Spinal cord (tissue), 9 donors: ENCODE measurements at regions not wholly inside any gene's neighbourhood (a gene's known extent, or its start where the extent isn't known, plus 50 kb on each side); places are given as distances from the start of the nearest gene placed in this dataset.
A peak's percentile ranks its signal among the peaks of the same experiment; 100 is the strongest.

Experiments used
- DNase-seq, 6 donors: peaks; one replicate each; pipeline versions ENCODE4 v3.0.0 to v3.0.0-alpha.2; 2013 to 2015; ENCODE audit warnings: low spot score in 6 of 6, low read depth in 4 of 6
- H3K27ac ChIP-seq: one replicate; pipeline ENCODE4 v1.5.1; 2013; ENCODE audit warnings: low read depth, low read length, control low read depth
- H3K27me3 ChIP-seq: one replicate; pipeline ENCODE4 v1.6.1; 2013; ENCODE audit warnings: low read length; ENCODE audit not compliant: control insufficient read depth, insufficient read depth
- H3K36me3 ChIP-seq: one replicate; pipeline ENCODE4 v1.6.1; 2013; ENCODE audit warnings: low read length; ENCODE audit not compliant: control insufficient read depth, insufficient read depth
- H3K4me1 ChIP-seq: one replicate; pipeline ENCODE4 v1.6.1; 2013; ENCODE audit warnings: low read length; ENCODE audit not compliant: control insufficient read depth, insufficient read depth
- H3K4me3 ChIP-seq: one replicate; pipeline ENCODE4 v1.5.1; 2013; ENCODE audit warnings: low read depth, low read length, control low read depth
- H3K9me3 ChIP-seq: one replicate; pipeline ENCODE4 v1.6.1; 2013; ENCODE audit warnings: low read length; ENCODE audit not compliant: control insufficient read depth, insufficient read depth
- WGBS: methylation state at CpG from one replicate; pipeline ENCODE4 v1.1.5; 2013; ENCODE audit warnings: missing lambda C conversion rate; ENCODE audit not compliant: insufficient coverage; 5-methylcytosine and 5-hydroxymethylcytosine counted together
- donor health status: healthy.

DNA sequence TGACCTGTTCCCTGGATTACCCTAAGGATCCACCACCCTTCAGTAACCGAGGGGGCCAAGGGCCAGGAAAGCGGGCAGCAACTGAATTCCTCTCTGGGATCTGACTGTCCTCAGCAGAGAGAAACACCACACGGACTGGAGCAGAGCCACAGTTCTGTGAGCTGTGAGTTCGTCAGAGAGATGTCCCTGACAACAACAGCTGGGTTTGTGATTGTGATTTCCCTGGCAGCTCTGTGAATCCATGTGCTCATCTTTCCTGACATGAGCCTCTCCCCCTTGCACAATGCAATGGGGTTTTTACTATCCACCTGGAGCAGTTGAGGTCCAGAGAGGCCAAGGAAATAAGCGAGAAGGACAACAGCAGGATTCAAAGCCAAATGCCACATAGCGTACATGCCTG is 69.4 kb upstream of the AMPD3 start:
- Histone ChIP-seq H3K27me3 (no peaks in the 10 kb centered on the region), H3K27ac (no peak overlapping the region), H3K36me3 (no peaks in the 10 kb centered on the region), H3K4me3 (no peak overlapping the region), H3K4me1 (peaks cover 10% of the 10 kb centered on the region), H3K9me3 (no peaks in the 10 kb centered on the region)
- DNase-seq = no peak
- 80% methylated on average over 5 of the region's 6 CpGs for WGBS

DNA sequence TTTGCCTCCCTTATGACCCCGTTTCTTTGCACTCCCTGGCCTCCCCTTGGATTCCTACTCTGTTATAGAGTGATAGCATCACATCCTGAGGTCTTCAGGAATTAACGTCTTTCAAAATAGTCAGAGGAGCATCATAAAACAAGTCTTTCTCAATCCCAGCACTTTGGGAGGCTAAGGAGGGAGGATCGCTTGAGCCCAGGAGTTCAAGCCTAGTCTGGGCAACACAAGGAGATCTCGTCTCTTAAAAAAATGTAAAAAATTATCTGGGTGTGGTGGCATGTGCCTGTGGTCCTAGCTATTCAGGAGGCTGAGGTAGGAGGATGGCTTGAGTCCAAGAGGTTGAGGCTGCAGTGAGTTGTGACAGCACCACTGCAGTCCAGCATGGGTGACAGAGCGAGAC is 68.7 kb upstream of the AMPD3 start:
- DNase-seq = no peak
- 93% methylated on average over 3 of the region's 5 CpGs for WGBS
- H3K4me1 ChIP-seq = peaks cover 10% of the 10 kb centered on the region
- H3K27me3 ChIP-seq = no peaks in the 10 kb centered on the region
- no peak overlapping the region for H3K27ac ChIP-seq
- H3K9me3 ChIP-seq = no peaks in the 10 kb centered on the region
- H3K4me3 ChIP-seq = no peak overlapping the region
- H3K36me3 ChIP-seq = no peaks in the 10 kb centered on the region

DNA sequence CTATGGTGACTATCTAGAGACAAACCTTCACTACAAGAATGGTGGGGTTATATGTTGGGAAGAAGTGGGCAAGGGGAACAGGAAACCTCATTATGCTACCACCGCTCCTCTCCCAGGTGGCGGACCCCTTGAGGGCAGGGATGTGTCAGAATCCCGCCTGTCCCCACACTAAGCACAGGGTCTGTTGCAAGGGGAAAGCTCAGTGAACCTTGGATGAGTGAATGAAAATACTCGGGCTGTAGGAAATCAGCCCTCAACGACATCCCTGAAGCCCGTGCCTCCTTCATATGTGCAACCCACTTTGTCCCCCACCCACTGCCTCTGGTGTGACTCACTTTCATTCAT is 68.2 kb upstream of the AMPD3 start:
- WGBS = 78% methylated on average over 3 of the region's 6 CpGs
- Histone ChIP-seq H3K27ac (peak overlapping the region; percentile 61), H3K36me3 (no peaks in the 10 kb centered on the region), H3K4me1 (peaks cover 10% of the 10 kb centered on the region), H3K9me3 (no peaks in the 10 kb centered on the region), H3K4me3 (no peak overlapping the region), H3K27me3 (no peaks in the 10 kb centered on the region)
- no peak for DNase-seq

DNA sequence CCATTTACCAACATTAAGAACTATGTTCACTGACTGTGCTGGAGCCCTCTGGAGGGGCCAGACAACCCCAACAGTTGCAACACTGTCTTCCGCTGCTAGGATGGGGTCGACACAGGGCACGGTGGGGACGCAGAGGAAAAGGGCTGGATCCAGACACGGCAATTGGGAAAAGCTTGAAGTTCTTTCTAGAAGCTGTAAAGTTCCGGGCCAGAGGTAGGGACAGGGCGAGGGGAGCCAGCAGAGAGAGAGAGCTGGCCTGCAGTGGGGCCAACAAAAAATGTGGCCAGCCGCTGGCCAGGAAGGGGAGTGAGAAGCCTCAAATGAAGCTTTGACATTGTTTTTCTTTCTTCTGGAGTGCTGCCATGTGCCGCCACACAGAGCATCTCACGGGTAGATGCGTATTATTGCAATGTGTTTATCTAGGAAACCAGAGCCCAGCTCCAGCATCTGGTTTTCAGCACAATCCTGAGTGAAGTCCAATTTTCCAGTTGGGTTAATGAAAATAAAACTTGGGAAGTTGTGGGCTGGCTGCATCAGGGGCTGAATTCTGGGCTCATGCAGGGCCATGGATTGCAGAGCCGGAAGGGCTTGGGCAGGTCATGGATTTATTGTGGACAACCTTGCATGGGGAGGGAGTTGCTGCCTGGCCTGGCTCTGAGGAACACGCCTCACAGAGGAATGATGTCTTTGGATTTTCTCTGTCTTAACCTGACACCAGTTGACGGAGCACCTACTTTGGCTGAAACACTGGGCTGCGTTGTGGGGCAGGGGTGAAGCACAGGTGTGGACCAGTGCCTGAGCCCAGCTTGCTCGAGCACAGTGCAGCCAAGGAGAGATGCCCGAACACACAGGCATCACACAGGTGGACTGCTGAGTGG is 67.6 kb upstream of the AMPD3 start:
- H3K27ac ChIP-seq = peak overlapping the region; percentile 63
- H3K36me3 ChIP-seq = no peaks in the 10 kb centered on the region
- no peaks in the 10 kb centered on the region for H3K27me3 ChIP-seq
- peak in 1 of 6 donors; percentile 76 for DNase-seq
- peaks cover 10% of the 10 kb centered on the region for H3K4me1 ChIP-seq
- H3K4me3 ChIP-seq = no peak overlapping the region
- WGBS = 58% methylated on average over 15 of the region's 17 CpGs
- H3K9me3 ChIP-seq = no peaks in the 10 kb centered on the region

DNA sequence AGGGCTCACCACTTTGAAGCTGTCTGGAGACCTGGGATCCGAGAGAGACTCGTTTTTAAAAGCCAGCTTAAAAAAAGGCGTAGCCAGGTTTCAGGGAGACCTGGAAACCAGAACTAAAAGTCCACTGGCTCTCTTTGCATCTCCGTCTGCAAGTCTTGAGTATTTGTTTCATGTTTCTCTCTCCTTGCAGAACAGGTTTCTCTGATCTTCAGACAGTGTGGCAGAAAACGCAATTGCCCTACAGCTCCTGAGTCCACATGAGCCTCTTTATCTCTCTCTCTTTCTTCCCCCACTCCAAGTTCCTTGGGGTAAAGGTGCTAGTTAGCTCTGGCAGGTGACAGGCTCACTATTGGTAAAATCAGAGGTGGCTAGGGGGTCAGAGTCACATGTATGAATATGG is 67.0 kb upstream of the AMPD3 start:
- peak overlapping the region; percentile 63 for H3K27ac ChIP-seq
- no peak overlapping the region for H3K4me3 ChIP-seq
- 76% methylated on average over 4 of the region's 5 CpGs for WGBS
- H3K4me1 ChIP-seq = peaks cover 13% of the 10 kb centered on the region
- no peak for DNase-seq
- H3K36me3 ChIP-seq = no peaks in the 10 kb centered on the region
- H3K9me3 ChIP-seq = no peaks in the 10 kb centered on the region
- H3K27me3 ChIP-seq = no peaks in the 10 kb centered on the region

DNA sequence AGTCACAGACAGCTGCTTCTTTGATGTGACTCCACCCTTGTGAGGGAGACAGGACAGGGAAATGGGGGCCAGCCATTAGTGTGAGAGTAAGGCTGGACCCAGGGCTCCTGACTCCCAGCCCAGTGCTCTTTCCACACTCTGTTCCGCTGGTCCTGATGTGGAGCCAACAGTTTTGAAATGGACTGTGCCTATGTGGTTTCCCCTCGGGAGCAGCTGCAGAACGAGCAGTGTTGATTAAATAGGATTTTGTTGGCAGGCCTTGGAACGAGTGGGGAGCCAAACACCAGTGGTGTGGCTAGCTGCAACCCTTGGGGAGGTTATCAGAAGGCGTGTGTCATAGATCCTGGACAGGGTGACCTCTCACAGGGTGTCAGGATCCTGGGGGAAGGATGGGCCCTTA is 66.5 kb upstream of the AMPD3 start:
- Histone ChIP-seq H3K4me1 (peaks cover 15% of the 10 kb centered on the region), H3K4me3 (no peak overlapping the region), H3K27me3 (no peaks in the 10 kb centered on the region), H3K36me3 (no peaks in the 10 kb centered on the region), H3K9me3 (no peaks in the 10 kb centered on the region), H3K27ac (no peak overlapping the region)
- WGBS = 52% methylated on average over 5 of the region's 5 CpGs
- DNase-seq = no peak

DNA sequence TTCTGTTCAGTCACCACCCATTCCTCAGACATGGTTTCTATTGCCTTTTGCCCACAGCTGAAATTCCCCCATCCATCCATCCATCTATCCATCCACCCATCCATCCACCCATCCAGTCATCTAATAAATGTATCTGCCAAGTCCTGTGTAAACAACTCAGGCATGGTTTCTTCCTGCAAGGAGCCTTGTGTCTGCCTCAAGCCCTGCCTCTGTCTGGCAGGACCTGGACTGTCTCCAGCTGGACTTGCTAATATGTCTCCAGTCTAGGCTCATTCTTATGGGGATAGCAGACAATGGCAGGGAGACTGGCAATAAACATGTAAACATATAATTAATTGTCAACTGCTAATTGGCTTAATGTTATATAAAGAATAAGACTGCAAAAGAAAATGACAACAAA is 64.7 kb upstream of the AMPD3 start:
- no peaks in the 10 kb centered on the region for H3K9me3 ChIP-seq
- H3K27ac ChIP-seq = no peak overlapping the region
- H3K4me1 ChIP-seq = peaks cover 22% of the 10 kb centered on the region
- no peaks in the 10 kb centered on the region for H3K36me3 ChIP-seq
- no peaks in the 10 kb centered on the region for H3K27me3 ChIP-seq
- no peak for DNase-seq
- H3K4me3 ChIP-seq = no peak overlapping the region

DNA sequence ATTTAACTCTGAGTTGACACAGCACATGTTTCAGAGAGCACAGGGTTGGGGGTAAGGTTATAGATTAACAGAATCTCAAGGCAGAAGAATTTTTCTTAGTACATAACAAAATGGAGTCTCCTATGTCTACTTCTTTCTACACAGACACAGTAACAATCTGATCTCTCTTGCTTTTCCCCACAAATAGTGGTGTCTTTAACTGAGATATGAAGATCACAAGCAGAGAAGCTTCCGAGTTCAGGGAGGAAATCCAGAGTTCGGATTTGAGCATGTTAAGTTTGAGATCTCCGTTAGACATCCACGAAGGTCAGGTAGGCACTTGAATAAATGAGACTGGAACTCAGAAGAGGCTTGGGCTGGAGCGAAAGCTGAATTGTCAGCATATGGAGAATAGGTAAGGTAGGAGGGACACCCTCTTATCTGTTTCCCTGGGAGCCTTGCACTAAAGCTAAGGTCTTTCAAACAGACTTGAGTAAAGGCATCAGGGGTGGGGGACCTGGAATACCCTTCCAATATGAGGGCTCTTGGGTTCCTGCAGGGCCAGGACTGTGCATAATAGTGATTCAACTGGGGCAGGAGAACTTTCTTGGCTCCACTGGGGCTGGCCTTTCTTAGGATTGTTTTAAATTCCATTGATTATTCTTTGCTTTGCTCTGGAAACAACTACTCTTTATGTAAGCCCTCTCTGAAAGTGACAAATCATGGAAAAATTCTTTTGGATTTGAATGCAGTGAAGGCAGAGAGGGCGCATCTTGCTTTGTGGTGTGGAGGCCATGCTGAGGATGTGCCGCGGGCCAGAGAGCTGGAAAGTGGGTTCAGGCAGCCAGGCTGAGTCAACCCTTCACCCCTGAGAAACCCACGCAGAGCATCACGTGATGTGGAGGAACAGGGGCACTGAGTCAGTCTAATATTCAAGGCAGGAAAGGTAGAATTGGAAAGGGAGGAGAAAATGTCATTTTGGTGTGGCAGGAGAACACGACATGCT is 62.7 kb upstream of the AMPD3 start:
- Histone ChIP-seq H3K27me3 (no peaks in the 10 kb centered on the region), H3K4me3 (no peak overlapping the region), H3K9me3 (no peaks in the 10 kb centered on the region), H3K4me1 (peaks cover 17% of the 10 kb centered on the region), H3K36me3 (no peaks in the 10 kb centered on the region), H3K27ac (no peak overlapping the region)
- no peak for DNase-seq
- WGBS = 76% methylated on average over 11 of the region's 11 CpGs

DNA sequence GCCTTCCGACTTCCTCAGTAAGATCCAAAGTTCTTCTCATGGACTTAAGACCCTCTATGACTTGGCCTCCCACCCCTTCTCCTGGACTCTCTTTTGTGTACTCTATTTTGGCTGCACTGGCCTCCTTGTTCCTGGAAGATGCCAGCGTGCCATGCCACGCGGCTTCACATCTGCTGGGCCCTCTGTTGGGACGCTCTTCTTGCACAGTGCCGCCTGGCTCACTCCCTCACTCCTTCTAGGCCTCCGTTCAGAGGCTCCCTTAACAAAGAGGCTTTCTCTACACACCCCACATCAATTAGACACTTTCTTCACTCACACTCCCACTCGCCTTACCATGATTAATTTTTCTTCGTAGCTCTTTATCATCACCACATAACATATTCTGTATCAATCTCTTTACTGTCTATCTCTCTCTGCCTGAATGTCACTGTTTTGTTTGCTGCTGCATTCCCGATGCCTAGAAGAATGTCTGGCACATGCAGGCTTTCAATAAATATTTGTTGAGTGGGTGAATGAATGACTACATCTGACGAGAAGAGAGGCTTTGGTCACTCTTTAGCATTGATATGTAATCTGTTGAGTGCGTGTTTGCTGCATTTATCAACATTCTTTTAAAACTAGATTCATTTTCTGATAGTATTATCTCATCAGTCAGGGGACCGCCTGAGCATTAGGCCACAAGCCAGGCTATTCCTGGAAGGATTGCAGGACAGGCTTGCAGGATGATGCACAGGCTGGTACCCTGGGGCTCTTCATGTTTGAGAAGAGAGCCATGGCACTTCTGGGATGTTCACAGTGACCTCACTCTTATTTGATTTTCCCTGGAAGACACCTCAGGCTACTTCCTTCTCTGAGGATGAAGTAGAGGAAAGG is 60.6 kb upstream of the AMPD3 start:
- no peaks in the 10 kb centered on the region for H3K27me3 ChIP-seq
- H3K27ac ChIP-seq = no peak overlapping the region
- WGBS = 62% methylated on average over 10 of the region's 13 CpGs
- H3K4me3 ChIP-seq = no peak overlapping the region
- H3K4me1 ChIP-seq = peaks cover 12% of the 10 kb centered on the region
- H3K36me3 ChIP-seq = no peaks in the 10 kb centered on the region
- peak in 1 of 6 donors; percentile 3 for DNase-seq
- no peaks in the 10 kb centered on the region for H3K9me3 ChIP-seq
